CD14-positive monocyte (primary cell): ENCODE measurements at regions not wholly inside any gene's neighbourhood (a gene's known extent, or its start where the extent isn't known, plus 50 kb on each side); places are given as distances from the start of the nearest gene placed in this dataset.

Experiments
- DNase-seq, 3 donors: peaks; one replicate each; pipeline ENCODE4 v3.0.0-alpha.2; 2011 to 2022
- H2AFZ ChIP-seq: 2 replicates; pipeline ENCODE4 v1.6.0; 2012; ENCODE audit warnings: mild to moderate bottlenecking, low read depth, low read length, inconsistent platforms; ENCODE audit not compliant: insufficient read depth, poor library complexity, severe bottlenecking
- H3K27ac ChIP-seq, 2 donors: 1 replicate in 1 of 2; 2 replicates in 1 of 2; pipeline ENCODE4 v1.5.1; 2012 to 2013; ENCODE audit warnings: low read length in 2 of 2, control low read depth in 1 of 2, inconsistent platforms in 1 of 2, low read depth in 1 of 2, mild to moderate bottlenecking in 1 of 2
- H3K27me3 ChIP-seq, 2 donors: one replicate each; pipeline versions ENCODE4 v1.6.0 to v1.6.1; 2011 to 2013; ENCODE audit warnings: low read length in 2 of 2; ENCODE audit not compliant: control insufficient read depth in 2 of 2, insufficient read depth in 2 of 2
- H3K36me3 ChIP-seq, 2 donors: replicated peaks in 1 of 2; 1 replicate in 1 of 2; 2 replicates in 1 of 2; pipeline versions ENCODE4 v1.5.1 to v1.6.1; 2012 to 2013; ENCODE audit warnings: low read length in 2 of 2, control low read depth in 1 of 2, inconsistent platforms in 1 of 2, mild to moderate bottlenecking in 1 of 2; ENCODE audit not compliant: insufficient read depth in 2 of 2, control insufficient read depth in 1 of 2
- H3K4me1 ChIP-seq, 2 donors: 1 replicate in 1 of 2; 2 replicates in 1 of 2; pipeline versions ENCODE4 v1.5.1 to v1.6.1; 2012 to 2013; ENCODE audit warnings: low read length in 2 of 2, control low read depth in 1 of 2, inconsistent platforms in 1 of 2, mild to moderate bottlenecking in 1 of 2, moderate library complexity in 1 of 2; ENCODE audit not compliant: insufficient read depth in 2 of 2, control insufficient read depth in 1 of 2
- H3K4me2 ChIP-seq: replicated peaks from 2 replicates; pipeline ENCODE3; 2012; ENCODE audit warnings: low read length, moderate library complexity, mild to moderate bottlenecking; ENCODE audit not compliant: poor library complexity, severe bottlenecking; ENCODE audit errors: extremely low read depth
- H3K4me3 ChIP-seq, 3 experiments: fragments of 200-600 bp in 1 of 3; sonication (generic) in 1 of 3; replicated peaks in 1 of 3; 1 replicate in 2 of 3; 2 replicates in 1 of 3; pipeline ENCODE4 v1.5.1; 2011 to 2013; ENCODE audit warnings: low read length in 3 of 3, mild to moderate bottlenecking in 3 of 3, control low read depth in 2 of 3, low read depth in 2 of 3, inconsistent platforms in 1 of 3, moderate library complexity in 1 of 3
- H3K79me2 ChIP-seq: 2 replicates; pipeline ENCODE4 v1.6.0; 2012; ENCODE audit warnings: mild to moderate bottlenecking, control low read depth, inconsistent platforms, low read length, moderate library complexity; ENCODE audit not compliant: insufficient read depth
- H3K9ac ChIP-seq: 2 replicates; pipeline ENCODE4 v1.6.0; 2017; ENCODE audit warnings: low read length, mild to moderate bottlenecking; ENCODE audit not compliant: insufficient read depth, poor library complexity, severe bottlenecking
- H3K9me3 ChIP-seq, 2 donors: replicated peaks in 1 of 2; 1 replicate in 1 of 2; 2 replicates in 1 of 2; pipeline versions ENCODE4 v1.5.1 to v1.6.1; 2012 to 2013; ENCODE audit warnings: low read length in 2 of 2, control low read depth in 1 of 2; ENCODE audit not compliant: control insufficient read depth in 1 of 2, insufficient read depth in 1 of 2
- H4K20me1 ChIP-seq: 2 replicates; pipeline ENCODE4 v1.6.0; 2012; ENCODE audit warnings: mild to moderate bottlenecking, low read length, control low read depth, moderate library complexity; ENCODE audit not compliant: insufficient read depth
- H3K27ac Mint-ChIP-seq, 7 donors: one replicate each; pipeline ENCODE4 v1.8.0; 2020; ENCODE audit warnings: mild to moderate bottlenecking in 7 of 7, mixed read lengths in 7 of 7, moderate library complexity in 6 of 7, inconsistent platforms in 2 of 7
- H3K27me3 Mint-ChIP-seq, 3 donors: one replicate each; pipeline ENCODE4 v1.8.0; 2021 to 2022; ENCODE audit warnings: low read depth in 3 of 3, mild to moderate bottlenecking in 3 of 3, mixed read lengths in 3 of 3, moderate library complexity in 3 of 3, inconsistent platforms in 1 of 3
- H3K36me3 Mint-ChIP-seq, 2 donors: one replicate each; pipeline ENCODE4 v1.8.0; 2020; ENCODE audit warnings: mixed read lengths in 2 of 2, inconsistent platforms in 1 of 2, mild to moderate bottlenecking in 1 of 2
- H3K4me1 Mint-ChIP-seq: one replicate; pipeline ENCODE4 v1.8.0; 2020; ENCODE audit warnings: mild to moderate bottlenecking, mixed read lengths
- H3K4me3 Mint-ChIP-seq, 2 donors: one replicate each; pipeline ENCODE4 v1.8.0; 2020; ENCODE audit warnings: mild to moderate bottlenecking in 2 of 2, mixed read lengths in 2 of 2, moderate library complexity in 1 of 2
- H3K9me3 Mint-ChIP-seq, 7 donors: one replicate each; pipeline ENCODE4 v1.8.0; 2020 to 2022; ENCODE audit warnings: mixed read lengths in 7 of 7, mild to moderate bottlenecking in 6 of 7, moderate library complexity in 6 of 7, inconsistent platforms in 2 of 7
- WGBS: methylation state at CpG from one replicate; pipeline ENCODE4 v1.1.5; 2013; ENCODE audit warnings: missing lambda C conversion rate; ENCODE audit not compliant: insufficient coverage; 5-methylcytosine and 5-hydroxymethylcytosine counted together
- intact Hi-C, 2 donors: fragments of 100-400 bp; cut with micrococcal nuclease; formaldehyde crosslinking; loops; one replicate each; pipeline versions ENCODE4 v1.15.0 to v1.15.1; 2023
- TF ChIP-seq, protein P1 (sequence below): fragments of 200-600 bp; IDR thresholded peaks from one replicate; pipeline ENCODE4 v1.8.0; 2022; ENCODE audit warnings: antibody characterized with exemption, mild to moderate bottlenecking

DNA sequence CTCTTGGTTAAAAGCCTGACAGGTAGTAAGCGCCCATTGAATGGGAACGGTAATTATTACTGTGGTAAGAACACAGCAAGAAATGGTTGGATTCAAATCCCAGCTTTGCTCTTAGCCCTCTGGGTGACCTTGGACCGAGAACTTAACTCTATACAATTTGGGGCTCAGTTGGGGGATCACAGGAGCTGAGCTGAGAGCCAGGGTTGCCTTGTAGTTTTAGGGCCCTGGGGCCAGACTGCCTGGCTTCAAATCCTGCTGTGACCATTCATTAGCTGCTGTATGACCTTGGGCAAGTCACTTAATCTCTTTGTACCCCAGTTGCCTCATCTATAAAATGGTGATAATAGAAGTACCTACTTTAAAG lies 87.4 kb upstream of the SH3PXD2B start:
- no peak overlapping the region for H3K4me2 ChIP-seq
- no peaks in the 10 kb centered on the region for H3K79me2 ChIP-seq
- no peak overlapping the region for H3K4me3 Mint-ChIP-seq
- no peak overlapping the region for H3K27ac Mint-ChIP-seq
- H3K27ac ChIP-seq: no peak overlapping the region
- intact Hi-C loops: no loop called here
- peaks cover 0 to 2% (median 0%) of the 10 kb centered on the region in 7 donors for H3K9me3 Mint-ChIP-seq
- WGBS: 100% methylated on average over 2 of the region's 3 CpGs
- no peak for DNase-seq
- H3K36me3 Mint-ChIP-seq: no peaks in the 10 kb centered on the region
- H3K9me3 ChIP-seq: no peaks in the 10 kb centered on the region
- no peaks in the 10 kb centered on the region for H3K36me3 ChIP-seq
- H4K20me1 ChIP-seq: no peaks in the 10 kb centered on the region
- TF ChIP-seq, protein P1, sequence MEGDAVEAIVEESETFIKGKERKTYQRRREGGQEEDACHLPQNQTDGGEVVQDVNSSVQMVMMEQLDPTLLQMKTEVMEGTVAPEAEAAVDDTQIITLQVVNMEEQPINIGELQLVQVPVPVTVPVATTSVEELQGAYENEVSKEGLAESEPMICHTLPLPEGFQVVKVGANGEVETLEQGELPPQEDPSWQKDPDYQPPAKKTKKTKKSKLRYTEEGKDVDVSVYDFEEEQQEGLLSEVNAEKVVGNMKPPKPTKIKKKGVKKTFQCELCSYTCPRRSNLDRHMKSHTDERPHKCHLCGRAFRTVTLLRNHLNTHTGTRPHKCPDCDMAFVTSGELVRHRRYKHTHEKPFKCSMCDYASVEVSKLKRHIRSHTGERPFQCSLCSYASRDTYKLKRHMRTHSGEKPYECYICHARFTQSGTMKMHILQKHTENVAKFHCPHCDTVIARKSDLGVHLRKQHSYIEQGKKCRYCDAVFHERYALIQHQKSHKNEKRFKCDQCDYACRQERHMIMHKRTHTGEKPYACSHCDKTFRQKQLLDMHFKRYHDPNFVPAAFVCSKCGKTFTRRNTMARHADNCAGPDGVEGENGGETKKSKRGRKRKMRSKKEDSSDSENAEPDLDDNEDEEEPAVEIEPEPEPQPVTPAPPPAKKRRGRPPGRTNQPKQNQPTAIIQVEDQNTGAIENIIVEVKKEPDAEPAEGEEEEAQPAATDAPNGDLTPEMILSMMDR: no peak
- peaks cover 1 to 12% (median 4%) of the 10 kb centered on the region in 3 donors for H3K27me3 Mint-ChIP-seq
- no peaks in the 10 kb centered on the region for H3K27me3 ChIP-seq
- no peak overlapping the region for H3K4me3 ChIP-seq
- H2AFZ ChIP-seq: no peak overlapping the region
- no peaks in the 10 kb centered on the region for H3K4me1 Mint-ChIP-seq
- no peak overlapping the region for H3K9ac ChIP-seq
- H3K4me1 ChIP-seq: no peaks in the 10 kb centered on the region

DNA sequence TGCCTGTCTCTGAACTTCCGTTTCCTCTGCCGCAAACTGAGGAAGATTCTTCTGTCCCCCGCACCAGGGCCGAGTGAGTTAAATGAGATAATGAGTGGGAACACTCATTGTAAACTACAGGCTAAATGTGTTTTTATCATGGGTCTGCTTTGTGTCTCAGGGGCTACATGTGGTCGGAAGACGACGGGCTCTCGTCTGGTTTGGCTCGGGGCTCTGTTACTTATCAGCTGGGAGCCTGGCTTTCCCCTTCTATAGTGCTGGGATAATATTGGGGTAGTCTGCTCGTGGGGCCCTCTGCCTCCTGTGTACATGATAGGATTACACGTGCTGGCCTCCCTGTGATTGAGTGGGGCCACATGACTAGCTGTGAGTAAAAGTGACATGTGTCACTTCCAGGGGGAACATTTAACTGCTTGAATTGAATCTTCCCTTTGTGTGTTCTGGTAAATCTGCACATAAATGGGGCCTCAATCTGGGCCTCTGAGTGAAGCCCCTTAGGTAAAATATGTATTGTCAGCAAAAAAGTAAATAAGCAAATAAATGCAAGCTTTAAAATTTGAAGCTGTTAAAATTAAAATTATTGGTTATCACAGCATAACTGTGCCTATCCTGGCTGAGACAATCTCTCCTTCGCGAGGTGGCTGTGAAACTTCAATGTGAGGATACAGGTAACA lies 86.9 kb upstream of the SH3PXD2B start:
- no peak overlapping the region for H3K4me3 ChIP-seq
- H3K36me3 ChIP-seq: no peaks in the 10 kb centered on the region
- no peaks in the 10 kb centered on the region for H4K20me1 ChIP-seq
- no peak overlapping the region for H3K27ac ChIP-seq
- WGBS: 81% methylated on average over 10 of the region's 13 CpGs
- H3K27me3 ChIP-seq: no peaks in the 10 kb centered on the region
- Mint-ChIP-seq H3K36me3 (no peaks in the 10 kb centered on the region), H3K9me3 (peaks cover 0 to 4% (median 0%) of the 10 kb centered on the region in 7 donors), H3K27me3 (peaks cover 1 to 7% (median 4%) of the 10 kb centered on the region in 3 donors), H3K4me1 (no peaks in the 10 kb centered on the region), H3K4me3 (peak overlapping the region in 1 of 2 donors; percentile 7), H3K27ac (no peak overlapping the region)
- H3K4me2 ChIP-seq: no peak overlapping the region
- intact Hi-C loops: no loop called here
- no peak overlapping the region for H2AFZ ChIP-seq
- no peak for DNase-seq
- TF ChIP-seq, protein P1: no peak
- H3K9ac ChIP-seq: no peak overlapping the region
- no peaks in the 10 kb centered on the region for H3K9me3 ChIP-seq
- H3K4me1 ChIP-seq: no peaks in the 10 kb centered on the region
- no peaks in the 10 kb centered on the region for H3K79me2 ChIP-seq
